ENCODE measurements at regions not wholly inside any gene's neighbourhood (a gene's known extent, or its start where the extent isn't known, plus 50 kb on each side); places are given as distances from the start of the nearest gene placed in this dataset.

GRCh38 chr16:35192993-35193392, 1733.6 kb downstream of the TP53TG3F start:
- H3K4me3 ChIP-seq (ENCODE audit: low read length) = no peak overlapping the region
- H3K27ac ChIP-seq (ENCODE audit: low read depth, low read length) = no peak overlapping the region
- no peak overlapping the region for H3K9ac ChIP-seq (ENCODE audit: low read length)
- H3K4me1 ChIP-seq (ENCODE audit: control insufficient read depth, insufficient read depth, low read length) = no peaks in the 10 kb centered on the region
- H3K36me3 ChIP-seq (ENCODE audit: control insufficient read depth, insufficient read depth, low read length) = no peaks in the 10 kb centered on the region
- no peaks in the 10 kb centered on the region for H3K27me3 ChIP-seq (ENCODE audit: control insufficient read depth, insufficient read depth, low read length)

- Histone ChIP-seq H3K9ac (ENCODE audit: low read length) (no peak overlapping the region), H3K27me3 (ENCODE audit: control insufficient read depth, insufficient read depth, low read length) (no peaks in the 10 kb centered on the region), H3K27ac (ENCODE audit: low read depth, low read length) (no peak overlapping the region), H3K36me3 (ENCODE audit: control insufficient read depth, insufficient read depth, low read length) (no peaks in the 10 kb centered on the region), H3K4me1 (ENCODE audit: control insufficient read depth, insufficient read depth, low read length) (no peaks in the 10 kb centered on the region), H3K4me3 (ENCODE audit: low read length) (no peak overlapping the region)
Measured at GRCh38 chr16:35193956-35194355, 1734.5 kb downstream of the TP53TG3F start.

GRCh38 chr16:35194681-35195080, 1735.3 kb downstream of the TP53TG3F start:
- Histone ChIP-seq H3K9ac (ENCODE audit: low read length) (no peak overlapping the region), H3K36me3 (ENCODE audit: control insufficient read depth, insufficient read depth, low read length) (no peaks in the 10 kb centered on the region), H3K27ac (ENCODE audit: low read depth, low read length) (no peak overlapping the region), H3K4me1 (ENCODE audit: control insufficient read depth, insufficient read depth, low read length) (no peaks in the 10 kb centered on the region), H3K4me3 (ENCODE audit: low read length) (no peak overlapping the region), H3K27me3 (ENCODE audit: control insufficient read depth, insufficient read depth, low read length) (no peaks in the 10 kb centered on the region)

GRCh38 chr16:35195173-35195863, 1735.9 kb downstream of the TP53TG3F start:
- Histone ChIP-seq H3K27me3 (ENCODE audit: control insufficient read depth, insufficient read depth, low read length) (no peaks in the 10 kb centered on the region), H3K9ac (ENCODE audit: low read length) (no peak overlapping the region), H3K4me3 (ENCODE audit: low read length) (no peak overlapping the region), H3K36me3 (ENCODE audit: control insufficient read depth, insufficient read depth, low read length) (no peaks in the 10 kb centered on the region), H3K27ac (ENCODE audit: low read depth, low read length) (no peak overlapping the region), H3K4me1 (ENCODE audit: control insufficient read depth, insufficient read depth, low read length) (no peaks in the 10 kb centered on the region)

- Histone ChIP-seq H3K36me3 (ENCODE audit: control insufficient read depth, insufficient read depth, low read length) (no peaks in the 10 kb centered on the region), H3K9ac (ENCODE audit: low read length) (no peak overlapping the region), H3K27ac (ENCODE audit: low read depth, low read length) (no peak overlapping the region), H3K4me3 (ENCODE audit: low read length) (no peak overlapping the region), H3K4me1 (ENCODE audit: control insufficient read depth, insufficient read depth, low read length) (no peaks in the 10 kb centered on the region), H3K27me3 (ENCODE audit: control insufficient read depth, insufficient read depth, low read length) (no peaks in the 10 kb centered on the region)
Measured at GRCh38 chr16:35195864-35196216, 1736.4 kb downstream of the TP53TG3F start.

- H3K4me3 ChIP-seq (ENCODE audit: low read length) = no peak overlapping the region
- no peak overlapping the region for H3K9ac ChIP-seq (ENCODE audit: low read length)
- H3K27ac ChIP-seq (ENCODE audit: low read depth, low read length) = no peak overlapping the region
- no peaks in the 10 kb centered on the region for H3K27me3 ChIP-seq (ENCODE audit: control insufficient read depth, insufficient read depth, low read length)
- no peaks in the 10 kb centered on the region for H3K36me3 ChIP-seq (ENCODE audit: control insufficient read depth, insufficient read depth, low read length)
- H3K4me1 ChIP-seq (ENCODE audit: control insufficient read depth, insufficient read depth, low read length) = no peaks in the 10 kb centered on the region
Measured at GRCh38 chr16:35196313-35196712, 1736.9 kb downstream of the TP53TG3F start.

- H3K4me3 ChIP-seq (ENCODE audit: low read length) = no peak overlapping the region
- H3K27ac ChIP-seq (ENCODE audit: low read depth, low read length) = no peak overlapping the region
- no peaks in the 10 kb centered on the region for H3K4me1 ChIP-seq (ENCODE audit: control insufficient read depth, insufficient read depth, low read length)
- no peaks in the 10 kb centered on the region for H3K36me3 ChIP-seq (ENCODE audit: control insufficient read depth, insufficient read depth, low read length)
- no peak overlapping the region for H3K9ac ChIP-seq (ENCODE audit: low read length)
- H3K27me3 ChIP-seq (ENCODE audit: control insufficient read depth, insufficient read depth, low read length) = no peaks in the 10 kb centered on the region
Measured at GRCh38 chr16:35197656-35198055, 1738.2 kb downstream of the TP53TG3F start.

GRCh38 chr16:35198223-35199199, 1739.1 kb downstream of the TP53TG3F start:
- Histone ChIP-seq H3K27me3 (ENCODE audit: control insufficient read depth, insufficient read depth, low read length) (no peaks in the 10 kb centered on the region), H3K27ac (ENCODE audit: low read depth, low read length) (no peak overlapping the region), H3K4me1 (ENCODE audit: control insufficient read depth, insufficient read depth, low read length) (no peaks in the 10 kb centered on the region)

GRCh38 chr16:35200662-35201061, 1741.2 kb downstream of the TP53TG3F start:
- no peaks in the 10 kb centered on the region for H3K36me3 ChIP-seq (ENCODE audit: control insufficient read depth, insufficient read depth, low read length)
- H3K9ac ChIP-seq (ENCODE audit: low read length) = no peak overlapping the region
- no peak overlapping the region for H3K4me3 ChIP-seq (ENCODE audit: low read length)
- H3K4me1 ChIP-seq (ENCODE audit: control insufficient read depth, insufficient read depth, low read length) = no peaks in the 10 kb centered on the region
- no peaks in the 10 kb centered on the region for H3K27me3 ChIP-seq (ENCODE audit: control insufficient read depth, insufficient read depth, low read length)
- H3K27ac ChIP-seq (ENCODE audit: low read depth, low read length) = no peak overlapping the region

More at GRCh38 chr16:35198223-35199199, 1739.1 kb downstream of the TP53TG3F start:
- no peak overlapping the region for H3K4me3 ChIP-seq (ENCODE audit: low read length)
- H3K36me3 ChIP-seq (ENCODE audit: control insufficient read depth, insufficient read depth, low read length) = no peaks in the 10 kb centered on the region
- H3K9ac ChIP-seq (ENCODE audit: low read length) = no peak overlapping the region

GRCh38 chr16:35201151-35201550, 1741.7 kb downstream of the TP53TG3F start:
- Histone ChIP-seq H3K4me3 (ENCODE audit: low read length) (no peak overlapping the region), H3K9ac (ENCODE audit: low read length) (no peak overlapping the region), H3K27ac (ENCODE audit: low read depth, low read length) (no peak overlapping the region), H3K36me3 (ENCODE audit: control insufficient read depth, insufficient read depth, low read length) (no peaks in the 10 kb centered on the region), H3K27me3 (ENCODE audit: control insufficient read depth, insufficient read depth, low read length) (no peaks in the 10 kb centered on the region), H3K4me1 (ENCODE audit: control insufficient read depth, insufficient read depth, low read length) (no peaks in the 10 kb centered on the region)

GRCh38 chr16:35203636-35204035, 1744.2 kb downstream of the TP53TG3F start:
- Histone ChIP-seq H3K27me3 (ENCODE audit: control insufficient read depth, insufficient read depth, low read length) (no peaks in the 10 kb centered on the region), H3K4me3 (ENCODE audit: low read length) (no peak overlapping the region), H3K36me3 (ENCODE audit: control insufficient read depth, insufficient read depth, low read length) (no peaks in the 10 kb centered on the region)

GRCh38 chr16:35207059-35207999, 1747.9 kb downstream of the TP53TG3F start:
- H3K27me3 ChIP-seq (ENCODE audit: control insufficient read depth, insufficient read depth, low read length) = no peaks in the 10 kb centered on the region
- no peak overlapping the region for H3K9ac ChIP-seq (ENCODE audit: low read length)
- no peak overlapping the region for H3K4me3 ChIP-seq (ENCODE audit: low read length)
- H3K36me3 ChIP-seq (ENCODE audit: control insufficient read depth, insufficient read depth, low read length) = no peaks in the 10 kb centered on the region
- no peak overlapping the region for H3K27ac ChIP-seq (ENCODE audit: low read depth, low read length)
- no peaks in the 10 kb centered on the region for H3K4me1 ChIP-seq (ENCODE audit: control insufficient read depth, insufficient read depth, low read length)

More at GRCh38 chr16:35203636-35204035, 1744.2 kb downstream of the TP53TG3F start:
- H3K4me1 ChIP-seq (ENCODE audit: control insufficient read depth, insufficient read depth, low read length) = no peaks in the 10 kb centered on the region
- H3K27ac ChIP-seq (ENCODE audit: low read depth, low read length) = no peak overlapping the region
- H3K9ac ChIP-seq (ENCODE audit: low read length) = no peak overlapping the region

Measured in rectal smooth muscle tissue (tissue), 1 donor.